Limb (tissue), 2 donors: ENCODE measurements at regions not wholly inside any gene's neighbourhood (a gene's known extent, or its start where the extent isn't known, plus 50 kb on each side); places are given as distances from the start of the nearest gene placed in this dataset.
A peak's percentile ranks its signal among the peaks of the same experiment; 100 is the strongest.

ENCODE experiments used
- DNase-seq, 2 donors: peaks; one replicate each; pipeline ENCODE4 v3.0.0-alpha.2; 2016; ENCODE audit errors: extremely low spot score in 2 of 2

DNA sequence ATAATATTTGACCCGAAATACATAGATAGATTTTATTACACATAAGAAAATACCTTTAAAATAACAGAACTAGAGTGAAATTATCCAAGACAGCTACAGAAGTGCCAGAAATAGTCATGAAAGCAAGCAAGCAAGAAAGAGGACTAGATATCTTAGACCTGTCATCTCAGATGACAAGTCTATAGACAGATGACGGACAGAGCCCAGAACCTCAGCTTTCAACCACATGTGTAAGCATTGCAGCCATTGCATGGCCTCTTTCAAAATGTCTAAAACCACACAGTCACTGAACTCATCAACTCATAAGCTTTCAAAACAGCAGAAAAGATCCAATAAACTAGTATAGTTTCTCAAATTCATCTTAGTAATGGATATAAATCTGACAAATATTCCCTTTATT, 59.8 kb upstream of the FHIT start:
- DNase-seq: no peak

DNA sequence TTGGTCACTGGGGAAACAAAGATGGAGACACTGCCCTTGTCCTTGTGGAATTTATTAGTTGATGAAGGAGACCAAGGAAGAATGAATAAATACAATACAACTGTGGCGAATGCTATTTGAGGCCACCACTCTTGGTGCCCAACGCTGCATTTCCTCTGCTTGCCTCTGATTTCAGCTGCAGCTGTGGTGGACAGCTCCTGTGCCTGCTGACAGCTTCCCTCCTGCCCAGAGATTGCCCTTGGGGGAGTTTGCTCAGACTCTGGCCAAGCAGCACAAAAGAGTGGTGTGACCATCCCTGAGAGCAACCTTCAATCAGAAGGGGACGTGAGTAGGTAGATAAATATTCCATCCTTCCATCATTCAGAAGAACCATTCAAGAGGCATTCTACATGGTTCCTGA, 64.6 kb upstream of the FHIT start:
- peak in 1 of 2 donors; percentile 40 for DNase-seq

DNA sequence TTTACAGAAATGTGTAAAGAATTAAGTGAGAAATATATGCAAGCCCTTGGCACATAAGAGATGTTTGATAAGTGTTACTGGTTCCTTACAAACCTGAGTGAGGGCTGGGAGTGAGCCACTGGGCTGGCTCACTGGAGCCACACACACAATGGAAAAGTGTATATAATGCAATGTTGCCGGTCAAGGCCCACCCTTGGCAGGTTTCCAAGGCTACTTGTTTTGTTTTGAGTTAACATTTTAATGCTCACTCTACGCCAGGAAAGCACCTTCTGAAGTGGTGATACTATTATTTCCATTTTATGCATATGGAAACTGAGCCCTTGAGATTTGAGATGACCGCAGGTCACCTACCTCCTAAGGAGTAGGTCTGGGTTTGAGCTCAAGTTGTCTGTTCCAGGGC, 71.8 kb upstream of the FHIT start:
- DNase-seq: no peak

DNA sequence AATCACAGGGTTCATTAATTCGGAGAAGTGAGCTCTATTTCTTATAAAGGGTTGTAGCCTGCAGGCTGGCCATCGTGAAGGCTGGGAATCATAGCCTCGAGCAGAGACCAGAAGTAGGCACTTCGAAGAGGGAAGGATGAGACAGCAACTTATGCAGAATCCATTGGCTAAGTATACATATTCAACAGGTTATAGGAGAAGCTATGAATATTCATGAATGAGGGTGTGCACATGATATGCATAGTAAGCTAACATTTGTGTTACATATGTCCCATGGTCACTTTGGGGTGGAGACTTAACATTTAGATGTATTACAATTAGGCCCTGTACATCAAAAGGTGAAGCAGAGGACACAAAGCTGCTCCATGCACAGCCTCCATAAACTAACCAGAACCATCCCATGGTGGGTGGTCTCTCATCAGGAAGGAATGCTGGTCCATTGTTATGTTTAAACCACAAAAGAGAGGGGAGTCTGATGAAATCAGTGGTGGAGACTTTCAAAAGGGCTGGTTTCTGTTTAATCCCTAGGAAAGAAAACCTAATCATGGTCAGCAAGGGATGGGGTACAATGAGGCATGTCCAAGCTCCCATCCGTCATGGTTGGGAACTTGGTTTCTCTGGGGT, 80.8 kb upstream of the FHIT start:
- DNase-seq: no peak

DNA sequence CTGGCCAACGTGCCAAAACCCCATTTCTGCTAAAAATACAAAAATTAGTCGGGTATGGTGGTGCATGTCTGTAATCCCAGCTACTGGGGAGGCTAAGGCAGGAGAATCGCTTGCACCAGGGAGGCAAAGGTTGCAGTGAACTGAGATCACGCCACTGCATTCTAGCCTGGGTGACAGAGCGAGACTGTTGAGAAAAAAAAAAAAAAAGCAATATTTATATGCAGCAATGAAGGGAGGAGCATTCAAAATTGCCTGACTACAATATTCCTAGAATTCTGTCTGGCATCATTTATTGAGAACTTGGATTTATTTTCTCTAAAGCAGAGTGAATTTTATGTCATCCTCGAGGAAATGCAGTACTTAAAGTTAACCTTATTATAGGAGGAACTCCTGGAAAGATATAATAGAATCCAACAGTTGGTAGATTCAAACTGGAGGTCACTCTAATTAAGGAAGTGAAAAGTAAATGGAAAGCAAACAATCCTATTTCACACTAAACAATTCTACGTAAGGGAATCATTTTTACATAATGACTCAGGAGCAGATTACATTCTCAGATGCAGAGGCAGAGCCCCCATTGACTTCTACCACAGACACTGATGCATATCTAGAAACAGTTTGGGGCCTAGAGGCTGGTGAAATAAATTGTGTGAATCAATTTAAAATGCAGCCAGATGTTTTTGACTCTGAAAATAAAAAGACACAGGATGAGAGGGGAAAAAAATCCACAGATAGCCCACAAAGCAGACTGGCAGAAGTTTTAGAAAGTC, 82.1 kb upstream of the FHIT start:
- no peak for DNase-seq

DNA sequence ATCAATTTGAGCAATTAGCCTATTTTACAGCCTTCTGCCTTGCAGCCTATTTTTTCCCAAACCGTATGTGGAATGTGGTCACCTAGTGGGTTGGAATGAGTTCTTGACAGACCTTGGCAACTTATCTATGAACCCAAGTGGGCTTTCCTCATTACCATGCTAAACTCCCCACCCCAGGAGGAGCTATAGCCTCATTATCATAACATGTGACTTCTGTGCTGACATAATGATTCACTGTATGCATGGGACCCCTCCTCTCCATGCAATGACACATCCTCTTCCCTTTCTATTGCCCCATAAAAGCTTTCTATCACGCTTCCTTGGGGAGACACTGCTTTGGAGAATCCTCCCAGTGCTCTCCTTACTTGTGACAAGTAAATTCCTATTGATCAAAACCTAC, 83.5 kb upstream of the FHIT start:
- no peak for DNase-seq

DNA sequence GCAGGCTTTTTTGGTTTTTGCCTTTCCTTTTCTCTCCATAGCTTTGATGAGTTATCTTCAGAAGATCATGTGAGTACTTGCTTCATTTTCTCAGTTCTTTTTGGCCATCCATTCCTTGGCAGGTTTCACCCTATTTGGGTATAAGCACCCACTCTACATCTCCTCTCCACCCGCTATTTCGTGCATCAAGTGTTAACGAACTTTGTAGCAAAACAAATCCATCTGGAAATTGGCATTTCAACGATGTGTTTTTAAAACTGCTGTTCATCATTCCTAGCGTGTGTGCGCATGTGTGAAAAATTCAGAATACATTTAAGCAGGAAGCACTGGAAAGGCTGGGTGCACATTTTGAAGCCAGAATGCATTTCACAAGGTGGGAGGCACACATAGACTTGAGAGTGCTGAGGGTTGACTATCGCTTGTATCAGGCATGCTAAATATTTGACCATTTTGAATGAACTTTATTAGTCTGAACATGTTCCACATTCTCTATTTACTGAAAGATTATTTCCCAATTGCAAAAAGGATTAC, 89.7 kb upstream of the FHIT start:
- DNase-seq: no peak

DNA sequence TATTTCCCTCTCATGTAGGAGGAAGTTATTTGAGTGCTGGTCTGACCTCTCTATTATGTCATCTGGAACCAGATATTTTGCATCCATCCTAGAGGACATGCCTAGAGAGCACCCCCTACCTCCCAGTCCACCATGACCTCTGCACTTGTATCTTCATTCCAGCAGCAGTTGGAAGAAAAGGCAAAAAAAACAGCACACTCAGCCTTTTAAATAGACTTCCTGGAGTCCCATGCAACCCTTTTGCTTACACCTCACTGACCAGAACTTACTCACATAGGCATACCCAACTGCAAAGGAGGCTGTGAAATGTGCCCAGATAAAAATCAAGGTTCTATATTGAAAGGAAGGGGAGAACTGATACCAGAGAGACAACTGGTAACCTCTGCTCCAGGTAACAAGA, 92.3 kb upstream of the FHIT start:
- DNase-seq: no peak

DNA sequence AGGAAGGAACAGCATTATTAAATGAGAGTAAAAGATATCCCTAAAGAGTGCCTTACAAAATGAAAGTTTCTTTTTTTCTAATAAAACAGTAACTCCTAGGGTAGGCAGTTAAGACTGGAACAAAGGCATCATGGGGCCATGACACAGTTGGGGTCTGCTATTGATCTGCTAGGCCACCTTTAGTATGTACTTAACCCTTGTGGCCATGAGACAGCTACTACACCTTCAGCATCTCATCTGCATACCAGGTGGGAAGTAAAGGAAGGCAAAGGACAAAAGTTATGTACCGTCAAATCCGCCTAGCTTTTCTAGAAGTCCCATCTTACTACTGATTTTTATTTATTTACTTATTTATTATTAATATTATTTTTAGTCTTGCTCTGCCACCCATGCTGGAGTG, 93.8 kb upstream of the FHIT start:
- DNase-seq: no peak

DNA sequence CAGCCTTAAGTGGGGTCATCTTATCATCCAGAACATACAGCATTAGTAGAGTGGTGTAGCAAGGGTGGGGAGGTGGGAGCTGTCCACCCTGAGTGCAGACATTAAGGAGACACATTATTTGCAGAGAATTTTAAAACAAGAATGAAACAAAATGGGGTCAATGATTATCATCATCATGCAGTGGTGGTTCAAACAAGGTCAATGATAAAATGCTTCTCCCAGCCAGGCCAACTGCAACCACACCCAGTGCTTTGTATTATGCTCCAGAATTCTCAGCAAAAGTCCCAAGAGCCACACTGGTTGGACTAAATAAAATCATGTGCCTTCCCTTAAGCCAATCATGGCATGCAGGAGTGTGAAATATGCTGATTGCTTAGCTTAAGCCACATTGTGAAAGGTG, 96.7 kb upstream of the FHIT start:
- no peak for DNase-seq

DNA sequence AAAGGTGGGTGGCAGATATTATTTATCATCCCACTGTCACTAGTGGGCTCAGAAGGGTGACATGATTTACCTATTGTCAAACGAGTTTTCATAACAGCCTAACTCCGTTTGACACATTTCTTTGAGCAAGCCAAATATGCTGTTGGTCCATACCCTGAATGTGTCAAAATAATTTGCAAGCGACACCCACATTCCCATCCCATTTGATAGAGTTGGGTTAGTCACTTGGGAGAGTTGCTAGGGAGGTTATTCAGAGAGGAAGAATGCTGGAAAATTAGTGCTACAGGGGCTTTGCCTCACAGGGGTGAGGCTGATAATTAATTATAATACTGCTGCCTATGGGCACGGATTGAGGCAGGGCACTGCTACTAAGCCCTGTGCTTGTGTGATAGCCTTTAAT, 98.5 kb upstream of the FHIT start:
- no peak for DNase-seq

DNA sequence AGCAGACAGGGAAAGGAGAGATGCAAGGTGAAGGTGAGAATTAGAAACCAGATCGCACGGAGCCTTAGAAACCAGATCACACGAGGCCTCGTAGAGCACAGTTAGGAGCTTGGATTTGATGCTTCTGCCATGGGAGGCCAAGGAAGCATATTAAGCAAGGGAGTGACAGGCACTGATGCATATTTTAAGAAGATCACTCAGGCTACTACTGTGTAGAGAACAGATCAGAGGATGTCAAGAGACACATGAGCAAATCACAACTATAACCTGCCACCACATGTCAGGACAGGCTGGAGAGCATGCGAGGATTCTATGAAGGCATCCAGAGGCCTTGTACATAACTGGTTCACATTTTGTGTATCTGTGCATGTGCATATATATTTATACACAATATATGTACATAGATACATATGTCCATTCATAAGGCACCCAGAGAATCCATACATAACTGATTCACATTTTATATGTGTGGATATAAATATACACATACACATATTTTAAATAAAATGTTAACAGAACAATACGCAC, 99.6 kb upstream of the FHIT start:
- DNase-seq: no peak

DNA sequence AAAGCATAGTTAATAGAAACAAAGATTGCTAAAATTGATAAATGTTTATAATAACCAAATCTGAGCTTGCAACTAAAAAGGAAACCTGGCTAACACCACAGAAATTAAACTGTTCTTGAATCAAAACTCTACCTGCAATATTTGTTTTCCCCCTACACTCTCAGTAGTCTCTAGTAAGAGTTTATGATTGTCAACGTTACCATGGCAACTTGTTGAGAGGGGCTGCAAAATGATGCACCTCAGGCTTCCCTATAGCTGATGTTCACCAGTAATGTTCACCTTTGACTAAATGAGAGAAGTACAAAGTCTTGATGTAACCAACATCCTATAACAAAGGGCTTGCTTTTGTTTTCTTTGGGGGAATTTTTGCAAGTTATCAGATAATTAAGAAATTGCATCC, 101.1 kb upstream of the FHIT start:
- no peak for DNase-seq

DNA sequence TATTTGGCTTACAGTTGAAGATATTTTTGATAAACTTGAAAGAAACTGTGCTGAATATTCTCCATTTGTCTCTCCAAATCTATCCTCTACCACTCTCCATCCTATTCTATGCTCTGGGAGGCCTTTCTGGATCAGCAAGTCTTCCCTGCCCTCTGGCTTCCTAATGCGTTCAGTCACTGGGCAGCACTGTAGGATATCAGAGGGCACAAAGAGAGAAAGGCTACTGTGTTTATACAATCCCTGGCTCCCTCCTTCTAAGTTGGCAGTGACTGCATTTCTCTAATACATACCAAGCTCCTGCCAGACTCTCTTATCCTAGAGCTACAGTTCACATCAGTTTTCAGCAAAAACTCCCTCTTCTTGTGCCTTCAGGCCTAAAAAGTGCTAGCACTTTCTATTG, 102.1 kb upstream of the FHIT start:
- DNase-seq: no peak

DNA sequence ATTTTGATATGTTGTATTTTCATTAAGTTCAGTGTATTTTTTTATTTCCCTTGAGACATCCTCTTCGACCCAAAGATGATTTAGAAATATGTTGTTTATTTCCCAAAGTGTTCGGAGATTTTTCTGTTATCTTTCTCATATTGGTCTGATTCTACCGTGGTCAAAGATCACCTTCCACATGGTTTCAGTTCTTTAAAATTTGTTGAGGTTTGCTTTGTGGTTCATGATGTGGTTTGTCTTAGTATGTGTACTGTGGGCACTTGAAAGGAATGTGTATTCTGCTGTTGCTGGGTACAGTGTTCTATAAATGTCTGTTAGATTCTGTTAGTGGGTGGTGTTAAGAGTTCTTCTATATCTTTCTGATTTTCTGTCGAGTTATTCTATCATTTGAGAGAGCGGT, 103.4 kb upstream of the FHIT start:
- no peak for DNase-seq

DNA sequence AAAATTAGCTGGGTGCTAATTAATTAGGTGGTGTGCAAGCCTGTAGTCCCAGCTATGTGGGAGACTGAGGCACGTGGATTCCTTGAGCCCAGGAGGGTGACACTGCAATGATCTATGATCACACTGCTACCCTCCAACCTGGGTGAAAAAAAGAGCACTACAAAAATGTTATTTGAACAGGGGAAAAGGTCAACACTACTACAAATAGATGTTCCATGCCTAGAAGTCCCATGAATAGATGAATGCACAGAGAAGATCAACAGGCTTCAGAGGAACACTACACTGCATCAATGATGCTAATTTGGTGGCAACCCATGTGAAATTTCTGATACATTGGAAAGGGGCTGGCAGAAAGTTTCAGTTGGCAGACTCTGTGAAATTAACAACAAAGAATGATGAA, 105.4 kb upstream of the FHIT start:
- no peak for DNase-seq

DNA sequence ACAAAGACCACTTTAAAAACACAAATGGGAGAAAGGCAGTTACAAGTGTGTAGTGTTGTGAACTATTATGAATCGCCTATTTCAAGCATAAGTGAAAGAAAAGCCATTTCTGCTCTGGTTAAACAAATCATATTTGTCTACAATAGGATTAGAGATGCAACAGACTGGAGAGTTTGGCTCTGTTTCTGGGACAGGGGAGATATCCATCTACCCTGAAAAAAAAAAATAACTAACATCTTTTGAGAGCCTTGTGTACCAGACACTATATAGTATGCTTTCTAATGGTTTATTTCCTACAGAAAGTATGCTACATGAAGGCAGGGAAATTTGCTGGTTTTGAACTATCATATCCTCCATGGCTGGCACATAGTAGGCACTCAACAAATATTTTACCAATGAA, 106.7 kb upstream of the FHIT start:
- DNase-seq: no peak

DNA sequence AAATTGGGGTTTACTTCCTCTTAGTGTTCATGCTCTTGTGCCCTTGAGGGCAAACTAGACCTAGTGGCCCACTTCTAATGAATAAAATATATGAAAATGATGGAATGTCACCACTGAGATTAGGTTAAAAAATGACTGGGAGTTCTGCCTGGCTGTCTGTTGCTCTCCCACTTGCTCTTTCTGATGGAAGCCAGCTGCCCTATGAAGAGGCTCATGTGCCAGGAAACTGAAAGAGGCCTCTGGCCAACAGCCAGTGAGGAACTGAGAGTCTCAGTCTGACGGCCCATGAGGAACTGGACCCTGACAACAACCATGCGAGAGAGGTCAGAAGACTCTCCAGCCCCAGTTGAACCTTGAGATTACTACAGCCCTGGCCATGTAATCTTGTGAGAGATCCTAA, 107.1 kb upstream of the FHIT start:
- peak in 1 of 2 donors; percentile 40 for DNase-seq

DNA sequence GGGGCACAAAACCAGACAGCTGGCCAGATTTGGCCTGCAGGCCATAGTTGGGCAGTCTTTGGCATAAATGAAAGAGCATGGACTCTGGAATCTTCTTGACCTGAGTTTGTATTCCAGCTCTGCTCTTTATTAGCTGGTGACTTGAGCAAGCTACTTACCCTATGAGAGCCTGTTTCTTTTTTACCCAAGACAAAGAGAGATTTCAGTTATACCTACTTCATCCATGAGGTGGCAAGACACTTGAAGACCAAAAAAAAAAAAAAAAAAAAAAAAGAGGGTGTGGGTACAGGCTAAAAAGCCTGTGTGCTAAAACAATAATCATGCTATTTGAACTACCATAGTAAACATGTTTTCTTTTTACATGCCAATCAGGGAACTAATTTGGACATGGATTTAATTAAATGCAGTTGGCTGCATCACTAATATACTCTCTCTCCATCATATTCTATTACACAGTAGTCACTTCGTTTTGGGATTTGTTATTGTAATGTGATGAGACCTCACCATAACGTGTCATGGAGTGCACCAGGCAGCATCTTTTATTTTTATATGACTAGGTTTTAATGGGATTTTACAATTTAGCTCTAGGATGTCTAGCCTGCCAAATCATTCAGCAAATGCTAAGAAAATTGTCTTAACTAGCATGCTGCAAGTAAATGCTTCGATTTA, 109.2 kb upstream of the FHIT start:
- no peak for DNase-seq

DNA sequence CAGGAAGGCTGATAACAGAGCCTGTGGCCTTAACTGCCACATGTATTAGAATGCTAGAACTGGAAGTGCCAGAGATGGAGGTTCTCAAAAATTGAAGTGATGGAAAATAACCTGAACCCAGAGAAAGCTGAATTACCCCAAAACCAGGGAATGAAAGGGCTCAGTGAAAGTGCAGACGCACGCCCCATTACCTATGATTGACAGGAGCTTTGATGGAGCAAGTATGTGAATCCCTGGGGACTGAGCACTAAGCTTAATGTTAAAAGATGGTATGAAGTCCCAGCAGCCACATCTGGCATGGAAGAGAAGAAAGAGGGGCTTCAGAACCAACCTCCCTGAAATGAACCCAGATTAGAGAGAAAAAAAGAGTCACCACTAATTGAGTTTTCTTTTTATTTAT, 118.4 kb upstream of the FHIT start:
- no peak for DNase-seq

DNA sequence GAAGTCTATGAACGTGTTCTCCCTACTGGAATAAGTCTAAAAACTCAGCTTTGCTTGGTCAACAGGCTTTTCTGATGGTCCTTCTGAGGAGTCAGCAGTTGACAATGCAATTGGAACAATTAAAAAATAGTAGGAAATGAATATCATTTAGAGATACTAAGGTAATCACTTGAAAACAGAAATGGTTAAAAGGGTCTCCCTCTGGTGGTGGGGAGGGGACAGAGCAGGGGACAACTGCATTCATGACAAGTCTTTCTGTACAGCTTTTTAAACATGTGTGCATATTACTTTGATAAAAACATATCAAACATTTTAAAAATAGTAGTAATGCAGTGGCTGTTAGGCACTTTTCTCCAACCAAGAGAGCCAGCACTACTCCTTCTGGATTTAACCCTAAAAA, 119.9 kb upstream of the FHIT start:
- DNase-seq: no peak

DNA sequence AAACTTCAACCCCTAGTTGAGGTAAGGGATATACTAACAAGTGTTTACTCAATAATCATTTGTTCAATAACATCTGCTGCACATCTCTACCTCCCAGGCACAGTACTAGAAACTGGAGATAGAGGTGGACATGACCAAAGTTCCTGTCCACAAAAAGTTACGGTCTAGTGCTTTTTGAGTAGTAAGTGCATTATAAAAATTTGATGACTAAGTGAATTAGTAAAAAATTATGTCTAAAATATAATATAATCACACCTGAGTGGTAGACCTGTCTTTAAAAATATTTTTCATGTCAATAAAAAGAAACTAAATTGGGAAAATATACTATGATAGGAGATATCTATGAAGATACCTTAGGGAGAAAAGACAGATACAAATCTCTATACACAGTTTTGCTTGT, 121.5 kb upstream of the FHIT start:
- no peak for DNase-seq

DNA sequence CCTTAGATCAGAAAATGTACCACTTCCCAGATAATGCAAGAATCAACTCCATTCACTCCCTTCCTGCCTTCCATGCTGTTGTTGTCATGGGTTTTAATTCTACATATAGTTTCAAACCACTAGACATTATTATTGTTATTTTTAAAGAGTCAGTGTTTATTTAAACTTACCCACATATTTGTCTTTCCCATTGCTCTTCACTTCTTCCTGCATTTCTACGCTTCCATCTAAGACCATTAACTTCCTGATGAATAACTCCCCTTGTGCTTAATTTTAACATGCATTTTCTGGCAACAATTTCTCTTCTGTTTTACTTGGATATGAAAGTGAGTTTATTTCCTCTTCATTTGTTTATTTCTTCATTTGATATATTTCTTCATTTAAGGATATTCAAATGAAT, 127.1 kb upstream of the FHIT start:
- no peak for DNase-seq
